ENCODE measurements at regions not wholly inside any gene's neighbourhood (a gene's known extent, or its start where the extent isn't known, plus 50 kb on each side); places are given as distances from the start of the nearest gene placed in this dataset.

- Histone ChIP-seq H3K27ac (no peak overlapping the region), H3K4me3 (no peak overlapping the region), H3K36me3 (no peaks in the 10 kb centered on the region), H3K27me3 (replicated peaks; ENCODE audit: insufficient read depth) (no peaks in the 10 kb centered on the region), H3K9me3 (no peaks in the 10 kb centered on the region), H3K4me1 (replicated peaks) (no peaks in the 10 kb centered on the region)
- no peak for TF ChIP-seq POLR2A (IDR thresholded peaks at IDR 0.05)
- no peak for DNase-seq (ENCODE audit: low spot score)
- 95% methylated on average over 5 of the region's 5 CpGs for WGBS
- intact Hi-C loops (cut with DNase I): no loop called here
Measured at GRCh38 chr2:101614127-101614759, 83.3 kb upstream of the MAP4K4 start.

DNA sequence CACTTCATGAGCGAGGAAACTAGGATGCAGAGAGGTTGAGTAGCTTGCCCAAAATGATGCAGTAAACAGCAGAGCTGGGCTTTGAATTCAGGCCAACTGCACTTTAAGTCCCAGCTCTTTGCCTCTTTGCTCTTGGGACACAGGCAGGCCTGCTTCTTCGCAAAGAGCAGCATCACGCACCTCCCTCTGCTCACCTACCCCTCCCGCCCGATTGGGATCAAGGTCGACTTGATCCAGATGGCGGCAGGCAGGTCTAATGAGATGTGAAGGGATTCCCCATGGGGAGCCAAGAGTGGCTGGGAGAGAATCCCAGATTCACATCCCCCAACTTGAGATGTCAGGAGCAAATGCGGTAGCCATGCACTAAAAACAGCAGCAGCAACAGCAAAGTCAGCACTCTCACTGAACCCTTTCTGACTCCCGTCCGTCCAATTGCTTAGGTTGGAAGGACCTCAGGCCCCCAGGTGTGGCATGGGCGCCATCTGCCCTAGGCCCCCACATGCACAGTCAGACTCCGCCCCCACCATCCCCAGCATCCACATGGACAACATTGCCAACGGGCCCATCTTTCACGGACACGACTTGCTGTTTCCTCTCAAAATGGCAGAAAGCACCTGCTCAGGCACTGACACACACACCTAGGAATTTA is 84.3 kb upstream of the MAP4K4 start:
- no peak for TF ChIP-seq POLR2A (IDR thresholded peaks at IDR 0.05)
- TF ChIP-seq, protein P1, sequence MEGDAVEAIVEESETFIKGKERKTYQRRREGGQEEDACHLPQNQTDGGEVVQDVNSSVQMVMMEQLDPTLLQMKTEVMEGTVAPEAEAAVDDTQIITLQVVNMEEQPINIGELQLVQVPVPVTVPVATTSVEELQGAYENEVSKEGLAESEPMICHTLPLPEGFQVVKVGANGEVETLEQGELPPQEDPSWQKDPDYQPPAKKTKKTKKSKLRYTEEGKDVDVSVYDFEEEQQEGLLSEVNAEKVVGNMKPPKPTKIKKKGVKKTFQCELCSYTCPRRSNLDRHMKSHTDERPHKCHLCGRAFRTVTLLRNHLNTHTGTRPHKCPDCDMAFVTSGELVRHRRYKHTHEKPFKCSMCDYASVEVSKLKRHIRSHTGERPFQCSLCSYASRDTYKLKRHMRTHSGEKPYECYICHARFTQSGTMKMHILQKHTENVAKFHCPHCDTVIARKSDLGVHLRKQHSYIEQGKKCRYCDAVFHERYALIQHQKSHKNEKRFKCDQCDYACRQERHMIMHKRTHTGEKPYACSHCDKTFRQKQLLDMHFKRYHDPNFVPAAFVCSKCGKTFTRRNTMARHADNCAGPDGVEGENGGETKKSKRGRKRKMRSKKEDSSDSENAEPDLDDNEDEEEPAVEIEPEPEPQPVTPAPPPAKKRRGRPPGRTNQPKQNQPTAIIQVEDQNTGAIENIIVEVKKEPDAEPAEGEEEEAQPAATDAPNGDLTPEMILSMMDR (IDR thresholded peaks at IDR 0.05): no peak
- TF ChIP-seq POLR2AphosphoS5 (IDR thresholded peaks at IDR 0.05): no peak
- H3K27ac ChIP-seq: no peak overlapping the region
- H3K4me3 ChIP-seq: no peak overlapping the region
- no peaks in the 10 kb centered on the region for H3K27me3 ChIP-seq (replicated peaks; ENCODE audit: insufficient read depth)
- WGBS: 84% methylated on average over 15 of the region's 15 CpGs
- no peaks in the 10 kb centered on the region for H3K36me3 ChIP-seq
- H3K4me1 ChIP-seq (replicated peaks): no peaks in the 10 kb centered on the region
- no peaks in the 10 kb centered on the region for H3K9me3 ChIP-seq
- no peak for DNase-seq (ENCODE audit: low spot score)
- intact Hi-C loops (cut with DNase I): no loop called here

DNA sequence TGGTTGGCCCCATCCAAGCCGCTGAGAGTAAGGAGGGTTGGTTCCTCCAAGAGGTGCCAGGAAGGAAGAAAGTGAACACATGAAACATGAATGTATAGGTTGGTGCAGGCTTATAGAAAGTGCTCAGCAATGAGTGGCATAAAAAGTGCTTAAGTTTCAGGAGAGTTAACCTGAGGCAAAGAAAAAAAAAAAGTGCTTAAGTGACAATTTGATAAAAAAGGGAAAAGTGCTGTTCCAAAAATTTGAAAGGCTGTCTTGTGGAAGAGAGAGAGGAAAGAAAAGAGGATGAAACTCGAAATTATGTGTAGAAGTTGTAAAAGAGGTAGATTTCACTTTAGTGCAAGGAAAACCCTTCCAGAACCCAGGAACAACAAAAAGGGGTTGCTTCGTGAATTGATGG is 85.5 kb upstream of the MAP4K4 start:
- no peak for DNase-seq (ENCODE audit: low spot score)
- no peak overlapping the region for H3K4me3 ChIP-seq
- no peaks in the 10 kb centered on the region for H3K4me1 ChIP-seq (replicated peaks)
- intact Hi-C loops (cut with DNase I): no loop called here
- no peaks in the 10 kb centered on the region for H3K9me3 ChIP-seq
- no peaks in the 10 kb centered on the region for H3K36me3 ChIP-seq
- 96% methylated on average over 3 of the region's 3 CpGs for WGBS
- no peaks in the 10 kb centered on the region for H3K27me3 ChIP-seq (replicated peaks; ENCODE audit: insufficient read depth)
- TF ChIP-seq POLR2AphosphoS5 (IDR thresholded peaks at IDR 0.05) (no peak), POLR2A (IDR thresholded peaks at IDR 0.05) (no peak)
- TF ChIP-seq, protein P1 (IDR thresholded peaks at IDR 0.05): no peak
- H3K27ac ChIP-seq: no peak overlapping the region

DNA sequence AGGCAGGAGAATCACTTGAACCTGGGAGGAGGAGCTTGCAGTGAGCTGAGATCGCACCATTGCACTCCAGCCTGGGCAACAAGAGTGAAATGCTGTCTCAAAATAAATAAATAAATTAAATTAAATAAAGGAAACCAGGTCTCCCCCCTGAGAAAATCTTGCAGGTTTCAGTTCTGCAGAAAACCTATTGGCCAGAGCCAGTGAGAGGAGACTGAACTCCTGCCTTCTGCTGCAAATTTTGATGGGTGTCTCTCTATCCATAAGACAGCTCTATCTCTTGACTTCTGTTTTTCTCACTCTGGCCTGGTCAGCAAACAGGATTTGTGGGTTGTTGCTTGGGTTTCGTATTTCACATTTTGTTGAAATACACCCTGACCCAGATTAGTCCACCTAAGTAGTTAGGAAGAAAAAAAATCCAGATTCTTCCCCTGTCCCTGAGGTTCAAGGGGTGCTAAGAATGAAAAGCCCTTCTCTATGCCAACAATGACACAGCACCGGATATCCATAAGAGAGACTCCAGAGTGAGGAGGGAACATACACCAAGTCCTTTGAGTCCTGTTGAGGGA is 86.7 kb upstream of the MAP4K4 start:
- no peak overlapping the region for H3K4me3 ChIP-seq
- H3K27ac ChIP-seq: no peak overlapping the region
- no peaks in the 10 kb centered on the region for H3K36me3 ChIP-seq
- no peak for DNase-seq (ENCODE audit: low spot score)
- WGBS: 93% methylated on average over 3 of the region's 3 CpGs
- no peaks in the 10 kb centered on the region for H3K9me3 ChIP-seq
- intact Hi-C loops (cut with DNase I): no loop called here
- TF ChIP-seq, protein P1 (IDR thresholded peaks at IDR 0.05): no peak
- TF ChIP-seq POLR2AphosphoS5 (IDR thresholded peaks at IDR 0.05) (no peak), POLR2A (IDR thresholded peaks at IDR 0.05) (no peak)
- H3K4me1 ChIP-seq (replicated peaks): no peaks in the 10 kb centered on the region
- no peaks in the 10 kb centered on the region for H3K27me3 ChIP-seq (replicated peaks; ENCODE audit: insufficient read depth)

- Histone ChIP-seq H3K36me3 (no peaks in the 10 kb centered on the region), H3K27ac (no peak overlapping the region), H3K4me1 (replicated peaks) (no peaks in the 10 kb centered on the region), H3K9me3 (no peaks in the 10 kb centered on the region), H3K27me3 (replicated peaks; ENCODE audit: insufficient read depth) (no peaks in the 10 kb centered on the region), H3K4me3 (no peak overlapping the region)
- TF ChIP-seq, protein P1 (IDR thresholded peaks at IDR 0.05): no peak
- TF ChIP-seq POLR2AphosphoS5 (IDR thresholded peaks at IDR 0.05) (no peak), POLR2A (IDR thresholded peaks at IDR 0.05) (no peak)
- 98% methylated on average over 4 of the region's 4 CpGs for WGBS
- intact Hi-C loops (cut with DNase I): no loop called here
- DNase-seq (ENCODE audit: low spot score): no peak
Measured at GRCh38 chr2:101609433-101609832, 88.1 kb upstream of the MAP4K4 start.

Data from prostate gland (tissue), 2 donors.